H1 (cell line): ENCODE measurements at regions not wholly inside any gene's neighbourhood (a gene's known extent, or its start where the extent isn't known, plus 50 kb on each side); places are given as distances from the start of the nearest gene placed in this dataset.

Experiments used
- CTCF ChIA-PET: fragments of 300-600 bp; sonication (Branson Sonifier 250); formaldehyde crosslinking; loops from one replicate; lab custom pipeline; 2021; ENCODE audit not compliant: partially characterized antibody; lab: Charles Lee
- POLR2A ChIA-PET: fragments of 300-600 bp; sonication (Branson Sonifier 250); formaldehyde crosslinking; loops from one replicate; lab custom pipeline; 2021; ENCODE audit warnings: inconsistent platforms; ENCODE audit not compliant: partially characterized antibody; lab: Charles Lee
- DNase-seq, 2 experiments: peaks; one replicate each; pipeline versions ENCODE4 v3.0.0 to v3.0.0-alpha.2; 2010 to 2022; ENCODE audit warnings: low spot score in 2 of 2, low read depth in 1 of 2, mixed read lengths in 1 of 2
- FAIRE-seq: peaks from 2 replicates; lab custom pipeline; 2011; peaks lifted over from hg19 to GRCh38; lab: Jason Lieb, UNC
- H2AFZ ChIP-seq: 2 replicates; pipeline ENCODE4 v1.8.1; 2012; ENCODE audit warnings: low read length, inconsistent platforms
- H2AK5ac ChIP-seq: 2 replicates; pipeline ENCODE4 v1.6.1; 2013; ENCODE audit warnings: low read depth, low read length
- H2BK120ac ChIP-seq: replicated peaks from 2 replicates; pipeline ENCODE3; 2013; ENCODE audit warnings: low read depth, low read length, inconsistent platforms
- H2BK12ac ChIP-seq: 2 replicates; pipeline ENCODE4 v1.6.1; 2013; ENCODE audit warnings: low read depth, low read length
- H2BK15ac ChIP-seq: 2 replicates; pipeline ENCODE4 v1.6.1; 2013; ENCODE audit warnings: low read length
- H2BK20ac ChIP-seq: 2 replicates; pipeline ENCODE4 v1.6.1; 2013; ENCODE audit warnings: low read length
- H2BK5ac ChIP-seq: 2 replicates; pipeline ENCODE4 v1.6.1; 2013; ENCODE audit warnings: low read depth, low read length
- H3K14ac ChIP-seq: 2 replicates; pipeline ENCODE4 v1.6.1; 2013; ENCODE audit warnings: inconsistent platforms; ENCODE audit not compliant: insufficient read length
- H3K18ac ChIP-seq: 2 replicates; pipeline ENCODE4 v1.6.1; 2013; ENCODE audit warnings: low read length; ENCODE audit errors: extremely low read depth
- H3K23ac ChIP-seq: 2 replicates; pipeline ENCODE4 v1.6.1; 2013; ENCODE audit warnings: inconsistent platforms; ENCODE audit not compliant: insufficient read length
- H3K23me2 ChIP-seq: 2 replicates; pipeline ENCODE4 v1.6.1; 2013; ENCODE audit warnings: low read depth, low read length
- H3K27ac ChIP-seq: 2 replicates; pipeline ENCODE4 v1.6.1; 2011; ENCODE audit warnings: low read depth, low read length, inconsistent platforms
- H3K27me3 ChIP-seq, 4 experiments: replicated peaks in 1 of 4; 1 replicate in 1 of 4; 2 replicates in 3 of 4; pipeline versions ENCODE4 v1.6.1 to v1.8.1; 2011 to 2013; ENCODE audit warnings: low read length in 3 of 4, mild to moderate bottlenecking in 3 of 4, inconsistent platforms in 2 of 4, mixed read lengths in 2 of 4, moderate library complexity in 1 of 4; ENCODE audit not compliant: control insufficient read depth in 3 of 4, insufficient read depth in 3 of 4; ENCODE audit errors: extremely low read depth in 1 of 4
- H3K36me3 ChIP-seq, 4 experiments: 2 replicates each; pipeline versions ENCODE4 v1.6.1 to v1.8.1; 2011 to 2013; ENCODE audit warnings: mild to moderate bottlenecking in 4 of 4, low read length in 3 of 4, moderate library complexity in 2 of 4, control low read depth in 1 of 4, inconsistent platforms in 1 of 4; ENCODE audit not compliant: insufficient read depth in 4 of 4, control insufficient read depth in 2 of 4
- H3K4ac ChIP-seq: replicated peaks from 2 replicates; pipeline ENCODE3; 2013; ENCODE audit warnings: low read length, low read depth, mixed read lengths, inconsistent platforms; ENCODE audit not compliant: insufficient read length
- H3K4me1 ChIP-seq, 4 experiments: replicated peaks in 1 of 4; 1 replicate in 1 of 4; 2 replicates in 3 of 4; pipeline versions ENCODE4 v1.6.1 to v1.8.1; 2011 to 2013; ENCODE audit warnings: low read length in 3 of 4, inconsistent platforms in 2 of 4, mixed read lengths in 1 of 4; ENCODE audit not compliant: insufficient read depth in 4 of 4, control insufficient read depth in 3 of 4
- H3K4me2 ChIP-seq, 2 experiments: 2 replicates each; pipeline versions ENCODE4 v1.6.1 to v1.8.1; 2011 to 2013; ENCODE audit warnings: low read depth in 2 of 2, low read length in 2 of 2, control low read depth in 1 of 2, inconsistent platforms in 1 of 2, mild to moderate bottlenecking in 1 of 2; ENCODE audit not compliant: insufficient read depth in 1 of 2
- H3K4me3 ChIP-seq, 4 experiments: fragments of 200-600, 300-600 bp in 1 of 4; sonication (generic), shearing (Covaris generic), sonication (Bioruptor Twin) in 1 of 4; 2 replicates each; pipeline versions ENCODE4 v1.5.1 to v1.8.1; 2011 to 2016; ENCODE audit warnings: low read length in 4 of 4, low read depth in 3 of 4, control low read depth in 2 of 4, inconsistent platforms in 2 of 4, mild to moderate bottlenecking in 2 of 4, mixed read lengths in 1 of 4, moderate library complexity in 1 of 4; ENCODE audit not compliant: insufficient read depth in 2 of 4; ENCODE audit errors: extremely low read depth in 1 of 4
- H3K56ac ChIP-seq: replicated peaks from 2 replicates; pipeline ENCODE3; 2013; ENCODE audit warnings: low read depth, mild to moderate bottlenecking, mixed read lengths, low read length, inconsistent platforms; ENCODE audit not compliant: insufficient read length
- H3K79me1 ChIP-seq: 2 replicates; pipeline ENCODE4 v1.6.1; 2013; ENCODE audit warnings: low read depth, low read length, control low read depth
- H3K79me2 ChIP-seq, 2 experiments: 2 replicates each; pipeline versions ENCODE4 v1.6.1 to v1.8.1; 2012 to 2013; ENCODE audit warnings: low read length in 2 of 2, mild to moderate bottlenecking in 2 of 2, inconsistent platforms in 1 of 2; ENCODE audit not compliant: insufficient read depth in 2 of 2, control insufficient read depth in 1 of 2
- H3K9ac ChIP-seq, 4 experiments: replicated peaks in 1 of 4; 1 replicate in 1 of 4; 2 replicates in 3 of 4; pipeline versions ENCODE4 v1.6.1 to v1.8.1; 2011 to 2013; ENCODE audit warnings: low read depth in 3 of 4, low read length in 3 of 4, control low read depth in 2 of 4, mild to moderate bottlenecking in 2 of 4, moderate library complexity in 2 of 4, inconsistent platforms in 1 of 4; ENCODE audit errors: extremely low read depth in 1 of 4
- H3K9me3 ChIP-seq, 2 experiments: 2 replicates each; pipeline versions ENCODE4 v1.6.1 to v1.8.1; 2012 to 2013; ENCODE audit warnings: mild to moderate bottlenecking in 2 of 2, moderate library complexity in 2 of 2, control low read depth in 1 of 2, inconsistent platforms in 1 of 2, low read depth in 1 of 2, low read length in 1 of 2, mixed read lengths in 1 of 2; ENCODE audit not compliant: insufficient read depth in 2 of 2
- H4K20me1 ChIP-seq, 2 experiments: replicated peaks in 1 of 2; 2 replicates each; pipeline versions ENCODE3 to v1.8.1; 2011 to 2013; ENCODE audit warnings: inconsistent platforms in 2 of 2, low read length in 2 of 2, mild to moderate bottlenecking in 1 of 2; ENCODE audit not compliant: insufficient read depth in 2 of 2, control insufficient read depth in 1 of 2
- H4K5ac ChIP-seq: 2 replicates; pipeline ENCODE4 v1.6.1; 2013; ENCODE audit warnings: low read length, low read depth, mixed read lengths, inconsistent platforms; ENCODE audit not compliant: insufficient read length
- H4K8ac ChIP-seq: 2 replicates; pipeline ENCODE4 v1.8.0; 2013; ENCODE audit warnings: mild to moderate bottlenecking, moderate library complexity, low read length, inconsistent platforms; ENCODE audit not compliant: insufficient read depth; ENCODE audit errors: extremely low read depth
- H4K91ac ChIP-seq: replicated peaks from 2 replicates; pipeline ENCODE3; 2013; ENCODE audit warnings: low read length, mixed read lengths, inconsistent platforms; ENCODE audit not compliant: insufficient read length
- CHD1 ChIP-seq: IDR thresholded peaks from 2 replicates; pipeline ENCODE4 v1.6.1; 2012; ENCODE audit warnings: low read depth, low read length, improper control_type of control experiment
- EZH2 ChIP-seq: fragments of 200-600 bp; sonication (generic); IDR thresholded peaks from 2 replicates; pipeline ENCODE4 v1.7.1; 2012; ENCODE audit warnings: low read depth, mild to moderate bottlenecking, moderate library complexity, low read length, inconsistent platforms; ENCODE audit not compliant: severe bottlenecking
- RBBP5 ChIP-seq: IDR thresholded peaks from 2 replicates; pipeline ENCODE4 v1.7.1; 2012; ENCODE audit warnings: low read depth, mild to moderate bottlenecking, inconsistent platforms, low read length, moderate library complexity, borderline replicate concordance
- RFX5 ChIP-seq: IDR thresholded peaks from 2 replicates; pipeline ENCODE4 v1.6.1; 2011; ENCODE audit warnings: low read depth, low read length, improper control_type of control experiment, borderline replicate concordance
- RXRA ChIP-seq: IDR thresholded peaks from 2 replicates; pipeline ENCODE4 v1.6.1; 2011; ENCODE audit warnings: low read depth, mild to moderate bottlenecking, low read length, moderate library complexity; ENCODE audit not compliant: insufficient read depth
- SP2 ChIP-seq: IDR thresholded peaks from 2 replicates; pipeline ENCODE4 v1.6.1; 2012; ENCODE audit warnings: mild to moderate bottlenecking, low read length, inconsistent platforms
- USF2 ChIP-seq: IDR thresholded peaks from 2 replicates; pipeline ENCODE4 v1.6.1; 2011; ENCODE audit warnings: low read length, improper control_type of control experiment
- WGBS, 2 experiments: shearing (Covaris generic) in 1 of 2; methylation state at CpG; one replicate each; pipeline versions ENCODE4 v1.1.6 to v1.1.7; 2013 to 2015; ENCODE audit warnings: low lambda C conversion rate in 2 of 2, mixed read lengths in 2 of 2, inconsistent platforms in 1 of 2, low coverage in 1 of 2, missing lambda C conversion rate in 1 of 2; ENCODE audit not compliant: insufficient replicate concordance in 2 of 2, insufficient coverage in 1 of 2, insufficient read length in 1 of 2; ENCODE audit errors: extremely low coverage in 1 of 2, missing lambda C conversion rate in 1 of 2; 5-methylcytosine and 5-hydroxymethylcytosine counted together
- TF ChIP-seq, protein P1 (sequence below): IDR thresholded peaks from 2 replicates; pipeline ENCODE4 v1.6.1; 2012; ENCODE audit warnings: inconsistent platforms

- no peak for FAIRE-seq
- DNase-seq: no peak
- Histone ChIP-seq H3K27ac (no peak overlapping the region), H3K4me3 (no peak overlapping the region), H3K14ac (no peak overlapping the region), H4K20me1 (no peaks in the 10 kb centered on the region), H3K56ac (no peak overlapping the region), H3K4me1 (no peaks in the 10 kb centered on the region), H3K23ac (no peak overlapping the region), H3K9me3 (no peaks in the 10 kb centered on the region), H2BK20ac (no peak overlapping the region), H4K8ac (no peak overlapping the region), H3K23me2 (no peaks in the 10 kb centered on the region), H3K79me1 (no peaks in the 10 kb centered on the region), H3K4me2 (no peak overlapping the region), H4K5ac (no peak overlapping the region), H2BK120ac (no peak overlapping the region), H2BK5ac (no peak overlapping the region), H3K36me3 (no peaks in the 10 kb centered on the region), H3K4ac (no peak overlapping the region), H2AFZ (no peak overlapping the region), H4K91ac (no peak overlapping the region), H2AK5ac (no peak overlapping the region), H3K9ac (no peak overlapping the region), H2BK12ac (no peak overlapping the region), H2BK15ac (no peak overlapping the region), H3K79me2 (no peaks in the 10 kb centered on the region), H3K27me3 (no peaks in the 10 kb centered on the region), H3K18ac (no peak overlapping the region)
- ChIA-PET CTCF (interaction anchor here (1.0 kb wide), 1 partner anchor 162 kb away, joined by 3 read pairs; no protein-coding TSS in a partner anchor), POLR2A (no interaction called here)
- TF ChIP-seq RXRA (no peak), CHD1 (no peak), USF2 (no peak), RBBP5 (no peak), RFX5 (no peak), EZH2 (no peak), SP2 (no peak)
- TF ChIP-seq, protein P1, sequence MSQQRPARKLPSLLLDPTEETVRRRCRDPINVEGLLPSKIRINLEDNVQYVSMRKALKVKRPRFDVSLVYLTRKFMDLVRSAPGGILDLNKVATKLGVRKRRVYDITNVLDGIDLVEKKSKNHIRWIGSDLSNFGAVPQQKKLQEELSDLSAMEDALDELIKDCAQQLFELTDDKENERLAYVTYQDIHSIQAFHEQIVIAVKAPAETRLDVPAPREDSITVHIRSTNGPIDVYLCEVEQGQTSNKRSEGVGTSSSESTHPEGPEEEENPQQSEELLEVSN: no peak
- 86% methylated on average over 2 of the region's 2 CpGs; no CpG with 5 or more reads in 1 of the 2 experiments for WGBS, 2 experiments
These were observed 402.2 kb upstream of the SALL1 start for GRCh38 chr16:51553314-51553713.
